ENCODE measurements at regions not wholly inside any gene's neighbourhood (a gene's known extent, or its start where the extent isn't known, plus 50 kb on each side); places are given as distances from the start of the nearest gene placed in this dataset.

- no peaks in the 10 kb centered on the region for H3K79me2 ChIP-seq
- H3K27ac ChIP-seq: no peak overlapping the region
- H3K4me1 ChIP-seq (ENCODE audit: insufficient read depth): no peaks in the 10 kb centered on the region
- no peak for TF ChIP-seq EZH2phosphoT487 (IDR thresholded peaks at IDR 0.05; ENCODE audit: low read depth, severe bottlenecking, unreplicated experiment)
- TF ChIP-seq, protein P1, sequence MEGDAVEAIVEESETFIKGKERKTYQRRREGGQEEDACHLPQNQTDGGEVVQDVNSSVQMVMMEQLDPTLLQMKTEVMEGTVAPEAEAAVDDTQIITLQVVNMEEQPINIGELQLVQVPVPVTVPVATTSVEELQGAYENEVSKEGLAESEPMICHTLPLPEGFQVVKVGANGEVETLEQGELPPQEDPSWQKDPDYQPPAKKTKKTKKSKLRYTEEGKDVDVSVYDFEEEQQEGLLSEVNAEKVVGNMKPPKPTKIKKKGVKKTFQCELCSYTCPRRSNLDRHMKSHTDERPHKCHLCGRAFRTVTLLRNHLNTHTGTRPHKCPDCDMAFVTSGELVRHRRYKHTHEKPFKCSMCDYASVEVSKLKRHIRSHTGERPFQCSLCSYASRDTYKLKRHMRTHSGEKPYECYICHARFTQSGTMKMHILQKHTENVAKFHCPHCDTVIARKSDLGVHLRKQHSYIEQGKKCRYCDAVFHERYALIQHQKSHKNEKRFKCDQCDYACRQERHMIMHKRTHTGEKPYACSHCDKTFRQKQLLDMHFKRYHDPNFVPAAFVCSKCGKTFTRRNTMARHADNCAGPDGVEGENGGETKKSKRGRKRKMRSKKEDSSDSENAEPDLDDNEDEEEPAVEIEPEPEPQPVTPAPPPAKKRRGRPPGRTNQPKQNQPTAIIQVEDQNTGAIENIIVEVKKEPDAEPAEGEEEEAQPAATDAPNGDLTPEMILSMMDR (IDR thresholded peaks at IDR 0.05; ENCODE audit: poor library complexity): no peak
- DNase-seq (ENCODE audit: low spot score): no peak
- H2AFZ ChIP-seq: no peak overlapping the region
- H3K4me3 ChIP-seq: no peak overlapping the region
- H3K36me3 ChIP-seq (replicated peaks; ENCODE audit: insufficient read depth, low read depth): no peaks in the 10 kb centered on the region
- no peaks in the 10 kb centered on the region for H3K27me3 ChIP-seq
- H3K4me2 ChIP-seq: no peak overlapping the region
- H4K20me1 ChIP-seq (ENCODE audit: insufficient read depth, poor library complexity, severe bottlenecking): no peaks in the 10 kb centered on the region
- H3K9me3 ChIP-seq (ENCODE audit: low read depth): no peaks in the 10 kb centered on the region
- 100% methylated on average over 1 of the region's 1 CpG for WGBS (ENCODE audit: low lambda C conversion rate, missing lambda C conversion rate)
- no peaks in the 10 kb centered on the region for H3K9me2 ChIP-seq (replicated peaks; ENCODE audit: insufficient read depth)
Measured at GRCh38 chr12:91590966-91591638, 408.5 kb upstream of the DCN start.

DNA sequence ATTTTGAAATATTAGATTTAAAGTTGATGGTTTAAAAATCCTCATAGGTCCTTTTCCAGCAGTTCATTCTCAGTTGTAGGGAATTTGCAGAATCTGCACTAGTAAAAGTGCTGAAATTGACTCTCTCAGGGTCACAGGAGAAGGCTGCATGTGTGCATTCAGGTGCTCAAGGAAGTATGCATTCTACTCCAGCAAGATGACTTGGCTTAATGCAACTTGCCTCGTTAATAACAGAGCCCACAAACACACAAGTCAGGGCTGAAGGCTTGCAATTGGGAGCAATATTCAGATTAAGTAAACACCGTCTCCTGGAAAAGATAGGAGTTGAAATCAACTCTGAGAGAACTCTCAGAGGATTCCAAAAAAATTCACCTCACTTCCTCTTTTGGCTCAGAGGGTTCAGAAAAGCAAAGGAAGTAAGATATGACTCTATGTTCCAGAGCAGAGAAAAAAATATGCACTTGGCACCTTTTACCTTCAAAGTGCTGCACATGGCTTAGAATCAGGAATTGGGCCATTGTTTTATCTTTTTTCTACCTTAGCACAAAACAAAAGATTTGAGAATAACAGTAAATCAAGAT lies 406.3 kb upstream of the DCN start:
- no peak overlapping the region for H3K4me2 ChIP-seq
- H3K27ac ChIP-seq: no peak overlapping the region
- TF ChIP-seq EZH2 (IDR thresholded peaks at IDR 0.05; ENCODE audit: borderline replicate concordance) (no peak), EZH2phosphoT487 (IDR thresholded peaks at IDR 0.05; ENCODE audit: low read depth, severe bottlenecking, unreplicated experiment) (no peak)
- TF ChIP-seq, protein P1 (IDR thresholded peaks at IDR 0.05; ENCODE audit: poor library complexity): no peak
- H3K9me3 ChIP-seq (ENCODE audit: low read depth): no peaks in the 10 kb centered on the region
- no peaks in the 10 kb centered on the region for H3K79me2 ChIP-seq
- no peaks in the 10 kb centered on the region for H3K4me1 ChIP-seq (ENCODE audit: insufficient read depth)
- H3K36me3 ChIP-seq (replicated peaks; ENCODE audit: insufficient read depth, low read depth): no peaks in the 10 kb centered on the region
- DNase-seq (ENCODE audit: low spot score): no peak
- H4K20me1 ChIP-seq (ENCODE audit: insufficient read depth, poor library complexity, severe bottlenecking): no peaks in the 10 kb centered on the region
- no peaks in the 10 kb centered on the region for H3K9me2 ChIP-seq (replicated peaks; ENCODE audit: insufficient read depth)
- H3K4me3 ChIP-seq: no peak overlapping the region
- H3K27me3 ChIP-seq: no peaks in the 10 kb centered on the region
- no peak overlapping the region for H2AFZ ChIP-seq
- WGBS (ENCODE audit: low lambda C conversion rate, missing lambda C conversion rate): 59% methylated on average over 2 of the region's 2 CpGs

- Histone ChIP-seq H4K20me1 (ENCODE audit: insufficient read depth, poor library complexity, severe bottlenecking) (no peaks in the 10 kb centered on the region), H3K4me1 (ENCODE audit: insufficient read depth) (no peaks in the 10 kb centered on the region), H3K4me2 (no peak overlapping the region), H2AFZ (no peak overlapping the region), H3K4me3 (no peak overlapping the region), H3K79me2 (no peaks in the 10 kb centered on the region), H3K27me3 (no peaks in the 10 kb centered on the region), H3K9me3 (ENCODE audit: low read depth) (no peaks in the 10 kb centered on the region), H3K27ac (no peak overlapping the region), H3K9me2 (replicated peaks; ENCODE audit: insufficient read depth) (no peaks in the 10 kb centered on the region), H3K36me3 (replicated peaks; ENCODE audit: insufficient read depth, low read depth) (no peaks in the 10 kb centered on the region)
- 88% methylated on average over 5 of the region's 5 CpGs for WGBS (ENCODE audit: low lambda C conversion rate, missing lambda C conversion rate)
- TF ChIP-seq EZH2phosphoT487 (IDR thresholded peaks at IDR 0.05; ENCODE audit: low read depth, severe bottlenecking, unreplicated experiment) (no peak), EZH2 (IDR thresholded peaks at IDR 0.05; ENCODE audit: borderline replicate concordance) (no peak)
- TF ChIP-seq, protein P1 (IDR thresholded peaks at IDR 0.05; ENCODE audit: poor library complexity): no peak
- DNase-seq (ENCODE audit: low spot score): no peak
Measured at GRCh38 chr12:91586015-91586414, 403.4 kb upstream of the DCN start.

All from hepatocyte (in vitro differentiated cells).